ENCODE measurements at regions not wholly inside any gene's neighbourhood (a gene's known extent, or its start where the extent isn't known, plus 50 kb on each side); places are given as distances from the start of the nearest gene placed in this dataset.

GRCh38 chr9:115951977-115952376 is 201.6 kb upstream of the PAPPA start (continued):
- TF ChIP-seq, protein P1, sequence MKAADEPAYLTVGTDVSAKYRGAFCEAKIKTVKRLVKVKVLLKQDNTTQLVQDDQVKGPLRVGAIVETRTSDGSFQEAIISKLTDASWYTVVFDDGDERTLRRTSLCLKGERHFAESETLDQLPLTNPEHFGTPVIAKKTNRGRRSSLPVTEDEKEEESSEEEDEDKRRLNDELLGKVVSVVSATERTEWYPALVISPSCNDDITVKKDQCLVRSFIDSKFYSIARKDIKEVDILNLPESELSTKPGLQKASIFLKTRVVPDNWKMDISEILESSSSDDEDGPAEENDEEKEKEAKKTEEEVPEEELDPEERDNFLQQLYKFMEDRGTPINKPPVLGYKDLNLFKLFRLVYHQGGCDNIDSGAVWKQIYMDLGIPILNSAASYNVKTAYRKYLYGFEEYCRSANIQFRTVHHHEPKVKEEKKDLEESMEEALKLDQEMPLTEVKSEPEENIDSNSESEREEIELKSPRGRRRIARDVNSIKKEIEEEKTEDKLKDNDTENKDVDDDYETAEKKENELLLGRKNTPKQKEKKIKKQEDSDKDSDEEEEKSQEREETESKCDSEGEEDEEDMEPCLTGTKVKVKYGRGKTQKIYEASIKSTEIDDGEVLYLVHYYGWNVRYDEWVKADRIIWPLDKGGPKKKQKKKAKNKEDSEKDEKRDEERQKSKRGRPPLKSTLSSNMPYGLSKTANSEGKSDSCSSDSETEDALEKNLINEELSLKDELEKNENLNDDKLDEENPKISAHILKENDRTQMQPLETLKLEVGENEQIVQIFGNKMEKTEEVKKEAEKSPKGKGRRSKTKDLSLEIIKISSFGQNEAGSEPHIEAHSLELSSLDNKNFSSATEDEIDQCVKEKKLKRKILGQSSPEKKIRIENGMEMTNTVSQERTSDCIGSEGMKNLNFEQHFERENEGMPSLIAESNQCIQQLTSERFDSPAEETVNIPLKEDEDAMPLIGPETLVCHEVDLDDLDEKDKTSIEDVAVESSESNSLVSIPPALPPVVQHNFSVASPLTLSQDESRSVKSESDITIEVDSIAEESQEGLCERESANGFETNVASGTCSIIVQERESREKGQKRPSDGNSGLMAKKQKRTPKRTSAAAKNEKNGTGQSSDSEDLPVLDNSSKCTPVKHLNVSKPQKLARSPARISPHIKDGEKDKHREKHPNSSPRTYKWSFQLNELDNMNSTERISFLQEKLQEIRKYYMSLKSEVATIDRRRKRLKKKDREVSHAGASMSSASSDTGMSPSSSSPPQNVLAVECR (CRISPR knock-in tag; IDR thresholded peaks at IDR 0.05; ENCODE audit: borderline replicate concordance), result no peak
- TF ChIP-seq GZF1 (CRISPR knock-in tag; IDR thresholded peaks at IDR 0.05), result no peak

DNA sequence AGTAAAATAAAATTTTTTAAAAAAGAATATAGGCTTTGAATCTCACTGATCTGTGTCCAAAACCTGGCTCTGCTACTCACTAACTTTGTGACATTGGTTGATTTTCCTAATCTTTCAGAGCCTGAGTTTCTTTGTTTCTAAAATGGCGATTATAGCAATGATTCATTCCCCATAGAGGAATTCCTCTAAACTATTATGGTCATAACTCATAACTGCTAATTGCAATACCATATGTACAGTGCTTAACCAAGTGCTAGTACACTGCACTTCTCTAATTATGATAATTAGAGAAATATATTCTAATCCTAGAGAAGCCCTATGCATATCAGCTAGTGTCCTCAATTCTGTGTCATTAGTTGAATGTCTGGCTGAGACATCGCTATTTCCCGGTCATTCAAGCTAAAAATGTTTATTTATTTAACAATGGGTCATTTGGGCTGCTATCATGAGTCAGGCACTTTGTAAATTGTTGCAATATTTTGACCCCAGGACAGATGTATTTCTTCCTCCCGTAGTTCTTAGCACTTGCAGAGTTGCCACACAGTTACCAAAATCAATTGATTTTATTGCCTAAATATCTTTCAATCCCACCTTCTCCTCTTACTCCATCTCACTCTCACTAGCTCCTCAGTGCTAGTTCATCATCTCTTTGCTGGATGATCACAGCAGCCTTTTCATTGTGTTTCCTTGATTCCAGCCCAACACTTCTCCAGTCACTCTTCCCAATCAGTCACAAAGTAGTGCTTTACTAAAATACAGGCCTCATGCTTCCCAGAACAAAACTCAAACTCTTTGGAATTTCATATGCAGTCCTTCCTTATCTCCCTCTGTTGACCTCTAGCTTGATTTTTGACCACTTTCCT is 200.9 kb upstream of the PAPPA start:
- H3K9me3 ChIP-seq (ENCODE audit: low read length), result no peaks in the 10 kb centered on the region
- no TSS peak for BruUV-seq (replicated peaks)
- H3K79me2 ChIP-seq (ENCODE audit: insufficient read depth, low read length), result no peaks in the 10 kb centered on the region
- in situ Hi-C loops (cut with HindIII; ENCODE audit: extremely low pct_ligation_motif_present, low pct_unique_long_range_greater_than_20kb), result no loop called here
- no peaks in the 10 kb centered on the region for H3K36me3 ChIP-seq (replicated peaks in 1 of 2; ENCODE audit: control insufficient read depth in 1 of 2, insufficient read depth in 2 of 2, low read length in 2 of 2)
- ChIA-PET POLR2A (interaction anchor here (1.0 to 1.5 kb wide), 3 partner anchors 8 to 10 kb away, joined by 3 to 7 read pairs (median 3); no protein-coding TSS in a partner anchor), CTCF (ENCODE audit: low intra/inter-chr PET ratio, low total read pairs) (interaction anchor here (0.6 kb wide), 1 partner anchor 456 kb away, joined by 3 read pairs; no protein-coding TSS in a partner anchor)
- ATAC-seq, result no peak
- H3K4me1 ChIP-seq (ENCODE audit: insufficient read depth, low read length), result peaks cover 10% of the 10 kb centered on the region
- intact Hi-C loops (cut with micrococcal nuclease; ENCODE audit: unreplicated experiment), result no loop called here
- no peaks in the 10 kb centered on the region for H4K20me1 ChIP-seq (ENCODE audit: insufficient read depth, low read length)
- no peak for FAIRE-seq
- WGBS (ENCODE audit: low lambda C conversion rate), result 75% methylated on average over 4 of the region's 4 CpGs
- DNase-seq (ENCODE audit: low spot score), result peak; percentile 13
- H3K4me2 ChIP-seq (ENCODE audit: low read depth, low read length), result no peak overlapping the region
- no peaks in the 10 kb centered on the region for H3K27me3 ChIP-seq (ENCODE audit: control insufficient read depth in 1 of 2, insufficient read depth in 2 of 2, low read length in 2 of 2)
- H3K9ac ChIP-seq (ENCODE audit: insufficient read depth, low read depth, low read length), result no peak overlapping the region
- TF ChIP-seq, protein P2, sequence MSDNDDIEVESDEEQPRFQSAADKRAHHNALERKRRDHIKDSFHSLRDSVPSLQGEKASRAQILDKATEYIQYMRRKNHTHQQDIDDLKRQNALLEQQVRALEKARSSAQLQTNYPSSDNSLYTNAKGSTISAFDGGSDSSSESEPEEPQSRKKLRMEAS (IDR thresholded peaks at IDR 0.05), result no peak
- TF ChIP-seq FOSL2 (CRISPR knock-in tag; IDR thresholded peaks at IDR 0.05), result peak; percentile 55; the same call in 1 of the 2 replicates
- no peak overlapping the region for H3K27ac ChIP-seq (ENCODE audit: extremely low read length, insufficient read depth, low read length)
- no peak overlapping the region for H3K4me3 ChIP-seq (replicated peaks in 1 of 3; ENCODE audit: insufficient read depth in 1 of 3, low read depth in 2 of 3, low read length in 3 of 3)
- no peak overlapping the region for H2AFZ ChIP-seq (ENCODE audit: low read length)
